IgD-negative memory B cell (primary cell): ENCODE measurements at regions not wholly inside any gene's neighbourhood (a gene's known extent, or its start where the extent isn't known, plus 50 kb on each side); places are given as distances from the start of the nearest gene placed in this dataset.

Experiments
- H3K27ac Mint-ChIP-seq, 3 donors: one replicate each; pipeline ENCODE4 v1.8.0; 2020 to 2022; ENCODE audit warnings: mild to moderate bottlenecking in 3 of 3, mixed read lengths in 3 of 3, moderate library complexity in 1 of 3
- H3K27me3 Mint-ChIP-seq: one replicate; pipeline ENCODE4 v1.8.0; 2021; ENCODE audit warnings: mixed read lengths
- H3K36me3 Mint-ChIP-seq: one replicate; pipeline ENCODE4 v1.8.0; 2020; ENCODE audit warnings: mild to moderate bottlenecking, mixed read lengths
- H3K4me1 Mint-ChIP-seq, 3 donors: one replicate each; pipeline ENCODE4 v1.8.0; 2020 to 2022; ENCODE audit warnings: mixed read lengths in 3 of 3, mild to moderate bottlenecking in 1 of 3
- H3K4me3 Mint-ChIP-seq, 4 donors: one replicate each; pipeline ENCODE4 v1.8.0; 2020 to 2022; ENCODE audit warnings: mild to moderate bottlenecking in 4 of 4, mixed read lengths in 4 of 4, moderate library complexity in 3 of 4
- H3K9me3 Mint-ChIP-seq, 3 donors: one replicate each; pipeline ENCODE4 v1.8.0; 2020 to 2021; ENCODE audit warnings: mixed read lengths in 3 of 3, mild to moderate bottlenecking in 1 of 3

GRCh38 chr7:46489106-46489505, 568.0 kb upstream of the IGFBP3 start:
- Mint-ChIP-seq H3K9me3 (peaks cover 1 to 3% (median 3%) of the 10 kb centered on the region in 3 donors), H3K27ac (no peak overlapping the region), H3K4me1 (peaks cover 0 to 2% (median 0%) of the 10 kb centered on the region in 3 donors), H3K27me3 (no peaks in the 10 kb centered on the region), H3K4me3 (no peak overlapping the region), H3K36me3 (no peaks in the 10 kb centered on the region)

GRCh38 chr7:46488607-46489006, 567.5 kb upstream of the IGFBP3 start:
- H3K27ac Mint-ChIP-seq = no peak overlapping the region
- peaks cover 3 to 4% (median 3%) of the 10 kb centered on the region in 3 donors for H3K9me3 Mint-ChIP-seq
- H3K27me3 Mint-ChIP-seq = no peaks in the 10 kb centered on the region
- H3K36me3 Mint-ChIP-seq = no peaks in the 10 kb centered on the region
- H3K4me1 Mint-ChIP-seq = peaks cover 0 to 2% (median 0%) of the 10 kb centered on the region in 3 donors
- H3K4me3 Mint-ChIP-seq = no peak overlapping the region

GRCh38 chr7:46486256-46487206, 565.5 kb upstream of the IGFBP3 start:
- no peaks in the 10 kb centered on the region for H3K36me3 Mint-ChIP-seq
- no peaks in the 10 kb centered on the region for H3K4me1 Mint-ChIP-seq
- no peaks in the 10 kb centered on the region for H3K27me3 Mint-ChIP-seq
- H3K9me3 Mint-ChIP-seq = peaks cover 2 to 4% (median 3%) of the 10 kb centered on the region in 3 donors
- no peak overlapping the region for H3K4me3 Mint-ChIP-seq
- no peak overlapping the region for H3K27ac Mint-ChIP-seq

GRCh38 chr7:46485481-46486065, 564.5 kb upstream of the IGFBP3 start:
- no peak overlapping the region for H3K27ac Mint-ChIP-seq
- no peaks in the 10 kb centered on the region for H3K36me3 Mint-ChIP-seq
- no peak overlapping the region for H3K4me3 Mint-ChIP-seq
- no peaks in the 10 kb centered on the region for H3K27me3 Mint-ChIP-seq
- peaks cover 0 to 4% (median 3%) of the 10 kb centered on the region in 3 donors for H3K9me3 Mint-ChIP-seq
- no peaks in the 10 kb centered on the region for H3K4me1 Mint-ChIP-seq

DNA sequence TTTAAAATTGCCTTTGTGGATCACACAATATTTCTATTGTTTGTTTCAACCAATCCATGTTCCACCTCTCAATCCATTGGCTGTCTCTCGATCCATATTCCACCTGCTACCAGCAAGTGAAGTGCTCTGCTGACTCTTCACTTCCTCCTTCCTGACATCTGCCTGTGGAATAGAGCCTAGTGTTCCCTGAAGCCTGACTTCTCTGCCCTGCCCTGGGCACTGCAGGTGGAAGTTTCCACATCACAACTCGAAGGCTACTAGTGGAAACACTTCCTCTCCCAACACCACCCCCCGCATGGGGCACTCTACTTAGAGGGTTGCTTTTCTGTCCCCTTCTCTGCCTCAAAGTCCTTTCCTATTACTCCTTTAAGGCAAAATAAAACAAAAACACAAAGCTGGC, 563.8 kb upstream of the IGFBP3 start:
- peaks cover 0 to 4% (median 3%) of the 10 kb centered on the region in 3 donors for H3K9me3 Mint-ChIP-seq
- H3K36me3 Mint-ChIP-seq = no peaks in the 10 kb centered on the region
- no peaks in the 10 kb centered on the region for H3K27me3 Mint-ChIP-seq
- H3K4me3 Mint-ChIP-seq = no peak overlapping the region
- no peaks in the 10 kb centered on the region for H3K4me1 Mint-ChIP-seq
- no peak overlapping the region for H3K27ac Mint-ChIP-seq

DNA sequence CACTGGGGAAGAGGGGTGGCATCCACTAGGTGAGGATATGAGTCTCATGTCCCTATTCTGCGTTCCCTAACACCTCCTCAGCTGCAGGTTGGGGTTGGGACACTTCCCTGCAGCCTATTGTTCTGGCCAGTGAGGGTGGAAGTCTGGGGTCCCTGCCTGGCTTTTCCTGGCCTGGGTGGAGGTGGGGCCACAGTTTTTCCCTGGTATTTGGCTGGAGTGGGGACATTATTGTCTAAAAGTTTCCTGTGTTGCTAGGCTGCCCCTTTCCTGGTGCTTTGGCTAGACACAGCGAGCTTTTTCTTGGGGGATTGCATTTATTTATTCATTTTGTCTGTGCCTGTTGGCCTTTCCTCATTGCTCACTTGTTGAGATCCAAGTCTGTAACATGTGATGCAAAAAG, 559.5 kb upstream of the IGFBP3 start:
- no peaks in the 10 kb centered on the region for H3K36me3 Mint-ChIP-seq
- H3K9me3 Mint-ChIP-seq = peaks cover 0 to 6% (median 3%) of the 10 kb centered on the region in 3 donors
- H3K4me1 Mint-ChIP-seq = no peaks in the 10 kb centered on the region
- H3K27ac Mint-ChIP-seq = no peak overlapping the region
- no peak overlapping the region for H3K4me3 Mint-ChIP-seq
- no peaks in the 10 kb centered on the region for H3K27me3 Mint-ChIP-seq

GRCh38 chr7:46479680-46480079, 558.6 kb upstream of the IGFBP3 start:
- Mint-ChIP-seq H3K4me3 (no peak overlapping the region), H3K9me3 (peaks cover 3 to 6% (median 4%) of the 10 kb centered on the region in 3 donors), H3K36me3 (no peaks in the 10 kb centered on the region), H3K4me1 (no peaks in the 10 kb centered on the region), H3K27me3 (no peaks in the 10 kb centered on the region), H3K27ac (no peak overlapping the region)

GRCh38 chr7:46478046-46478445, 557.0 kb upstream of the IGFBP3 start:
- no peak overlapping the region for H3K4me3 Mint-ChIP-seq
- H3K4me1 Mint-ChIP-seq = no peaks in the 10 kb centered on the region
- H3K9me3 Mint-ChIP-seq = peaks cover 0 to 15% (median 8%) of the 10 kb centered on the region in 3 donors
- no peaks in the 10 kb centered on the region for H3K36me3 Mint-ChIP-seq
- no peak overlapping the region for H3K27ac Mint-ChIP-seq
- H3K27me3 Mint-ChIP-seq = no peaks in the 10 kb centered on the region

DNA sequence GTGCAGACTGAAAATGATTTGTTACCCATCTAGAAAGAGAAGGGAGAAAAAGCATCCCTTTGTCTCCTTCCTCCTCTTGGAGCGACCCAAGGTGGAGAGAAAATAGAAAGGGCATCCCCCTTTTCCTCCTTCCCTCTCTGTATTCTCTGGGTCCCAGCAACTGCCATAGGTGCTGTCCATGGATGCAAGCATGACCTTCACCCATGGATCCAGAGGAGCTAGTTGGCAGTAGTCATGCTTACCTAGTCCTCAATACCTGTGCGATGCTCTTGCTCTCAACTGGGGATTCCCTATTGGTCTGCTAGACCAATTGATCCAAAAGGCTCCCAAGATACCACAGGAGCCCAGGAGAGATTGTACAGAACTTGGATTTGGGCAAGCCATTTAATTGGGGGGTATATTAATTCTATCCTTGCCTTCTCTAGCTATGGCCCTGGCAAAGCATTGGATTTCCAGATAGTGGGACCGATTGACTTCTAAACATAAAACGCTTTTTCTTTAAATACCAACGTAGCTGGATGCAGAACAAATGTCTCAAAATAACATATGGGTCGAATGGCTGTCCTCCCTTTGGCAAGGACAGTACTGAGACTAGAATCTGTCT, 547.8 kb upstream of the IGFBP3 start:
- H3K9me3 Mint-ChIP-seq = peaks cover 11 to 42% (median 24%) of the 10 kb centered on the region in 3 donors
- H3K4me1 Mint-ChIP-seq = no peaks in the 10 kb centered on the region
- H3K36me3 Mint-ChIP-seq = peaks cover 2% of the 10 kb centered on the region
- no peak overlapping the region for H3K4me3 Mint-ChIP-seq
- H3K27ac Mint-ChIP-seq = no peak overlapping the region
- no peaks in the 10 kb centered on the region for H3K27me3 Mint-ChIP-seq

GRCh38 chr7:46463170-46463569, 542.1 kb upstream of the IGFBP3 start:
- Mint-ChIP-seq H3K9me3 (peaks cover 6 to 35% (median 16%) of the 10 kb centered on the region in 3 donors), H3K36me3 (no peaks in the 10 kb centered on the region), H3K4me3 (no peak overlapping the region), H3K27me3 (no peaks in the 10 kb centered on the region), H3K27ac (no peak overlapping the region), H3K4me1 (no peaks in the 10 kb centered on the region)

DNA sequence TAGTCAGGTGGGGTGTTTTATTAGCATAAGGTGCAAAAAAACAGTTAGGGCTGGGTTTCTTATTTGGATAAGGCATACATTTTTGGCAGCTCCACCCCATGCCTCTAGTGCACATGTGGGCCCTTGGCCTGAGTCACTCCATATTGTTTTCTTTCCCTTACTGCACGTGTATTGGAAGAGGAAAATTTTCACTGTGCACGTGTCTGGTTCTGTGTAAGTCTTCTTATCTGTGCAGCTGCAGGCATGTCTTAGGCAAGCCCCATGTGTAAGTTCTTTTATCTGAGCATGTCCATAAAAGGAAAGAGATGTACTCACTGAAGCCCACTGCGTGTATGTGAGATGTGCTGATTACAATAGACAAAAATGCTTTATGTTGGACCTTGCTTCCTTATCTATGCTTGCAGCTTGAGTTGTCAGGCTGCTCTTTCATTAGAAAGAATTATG, 540.3 kb upstream of the IGFBP3 start:
- Mint-ChIP-seq H3K4me1 (no peaks in the 10 kb centered on the region), H3K9me3 (peaks cover 5 to 22% (median 8%) of the 10 kb centered on the region in 3 donors), H3K36me3 (no peaks in the 10 kb centered on the region), H3K27ac (no peak overlapping the region), H3K4me3 (no peak overlapping the region), H3K27me3 (no peaks in the 10 kb centered on the region)

- Mint-ChIP-seq H3K27ac (no peak overlapping the region), H3K4me1 (no peaks in the 10 kb centered on the region), H3K9me3 (peaks cover 3 to 21% (median 3%) of the 10 kb centered on the region in 3 donors), H3K27me3 (no peaks in the 10 kb centered on the region), H3K4me3 (no peak overlapping the region), H3K36me3 (no peaks in the 10 kb centered on the region)
Observed at GRCh38 chr7:46459942-46460341, 538.9 kb upstream of the IGFBP3 start.

DNA sequence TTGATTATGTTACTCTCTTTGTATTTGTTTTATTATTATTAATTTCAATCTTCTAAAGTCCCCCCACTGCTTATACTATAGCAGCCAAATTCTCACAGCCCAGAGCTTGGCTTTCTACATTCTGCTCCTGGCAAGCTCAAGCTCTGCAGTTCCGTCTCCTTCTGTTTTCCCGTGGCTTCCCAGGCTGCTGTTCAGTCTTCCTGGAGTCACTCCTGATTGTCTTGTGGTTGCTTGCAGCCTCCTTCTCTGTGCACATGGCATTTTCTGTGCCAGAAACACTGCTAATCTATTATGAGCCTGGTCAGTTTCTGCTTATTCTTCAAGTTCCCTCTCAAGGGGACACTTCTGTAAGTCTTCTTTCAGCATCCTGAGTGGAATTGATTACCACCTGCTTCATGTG, 533.7 kb upstream of the IGFBP3 start:
- H3K9me3 Mint-ChIP-seq = peaks cover 2 to 7% (median 4%) of the 10 kb centered on the region in 3 donors
- no peak overlapping the region for H3K4me3 Mint-ChIP-seq
- no peaks in the 10 kb centered on the region for H3K27me3 Mint-ChIP-seq
- H3K4me1 Mint-ChIP-seq = no peaks in the 10 kb centered on the region
- no peak overlapping the region for H3K27ac Mint-ChIP-seq
- H3K36me3 Mint-ChIP-seq = no peaks in the 10 kb centered on the region

- Mint-ChIP-seq H3K4me1 (no peaks in the 10 kb centered on the region), H3K27ac (no peak overlapping the region), H3K36me3 (no peaks in the 10 kb centered on the region), H3K4me3 (no peak overlapping the region), H3K27me3 (no peaks in the 10 kb centered on the region), H3K9me3 (peaks cover 2 to 10% (median 10%) of the 10 kb centered on the region in 3 donors)
Observed at GRCh38 chr7:46452561-46453135, 531.6 kb upstream of the IGFBP3 start.

- Mint-ChIP-seq H3K27ac (no peak overlapping the region), H3K9me3 (peaks cover 2 to 10% (median 10%) of the 10 kb centered on the region in 3 donors)
Observed at GRCh38 chr7:46451846-46452245, 530.8 kb upstream of the IGFBP3 start.

More at GRCh38 chr7:46451846-46452245, 530.8 kb upstream of the IGFBP3 start:
- H3K4me3 Mint-ChIP-seq = no peak overlapping the region
- H3K27me3 Mint-ChIP-seq = no peaks in the 10 kb centered on the region
- no peaks in the 10 kb centered on the region for H3K4me1 Mint-ChIP-seq
- no peaks in the 10 kb centered on the region for H3K36me3 Mint-ChIP-seq
